OCI-LY7 (cell line): ENCODE measurements at regions not wholly inside any gene's neighbourhood (a gene's known extent, or its start where the extent isn't known, plus 50 kb on each side); places are given as distances from the start of the nearest gene placed in this dataset.

Experiments
- EZH2phosphoT487 ChIP-seq: fragments of 200-600 bp; sonication (generic); IDR thresholded peaks from 2 replicates; pipeline ENCODE4 v1.6.1; 2018; ENCODE audit warnings: low read depth, borderline replicate concordance, mild to moderate bottlenecking, mixed run types, antibody characterized with exemption, low read length, moderate library complexity, mixed read lengths
- TF ChIP-seq, protein P1 (sequence below): fragments of 200-600 bp; sonication (generic); conservative IDR thresholded peaks from 2 replicates; pipeline ENCODE4 v1.5.1; 2014; ENCODE audit warnings: mild to moderate bottlenecking, antibody characterized with exemption, low read length, moderate library complexity, mixed read lengths

DNA sequence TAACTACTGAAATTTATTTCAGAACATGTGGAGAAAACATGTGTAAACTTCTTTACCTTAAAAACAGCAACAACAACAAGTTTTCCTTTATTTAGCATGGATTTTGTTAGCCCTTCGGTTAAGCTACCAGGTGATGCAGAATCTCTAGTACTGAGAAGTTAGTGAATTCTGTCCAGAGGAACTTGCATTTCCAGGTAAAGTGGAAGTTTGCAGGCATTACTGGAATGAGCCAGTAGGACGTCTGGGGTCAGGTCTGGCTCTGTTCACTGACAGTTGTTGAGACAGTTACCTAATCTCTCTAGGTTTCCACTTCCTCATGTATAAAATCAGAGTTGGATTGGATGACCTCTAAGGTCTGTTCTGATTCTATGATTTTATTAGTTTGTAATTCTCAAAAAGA, 244.3 kb downstream of the OLFM4 start:
- TF ChIP-seq, protein P1, sequence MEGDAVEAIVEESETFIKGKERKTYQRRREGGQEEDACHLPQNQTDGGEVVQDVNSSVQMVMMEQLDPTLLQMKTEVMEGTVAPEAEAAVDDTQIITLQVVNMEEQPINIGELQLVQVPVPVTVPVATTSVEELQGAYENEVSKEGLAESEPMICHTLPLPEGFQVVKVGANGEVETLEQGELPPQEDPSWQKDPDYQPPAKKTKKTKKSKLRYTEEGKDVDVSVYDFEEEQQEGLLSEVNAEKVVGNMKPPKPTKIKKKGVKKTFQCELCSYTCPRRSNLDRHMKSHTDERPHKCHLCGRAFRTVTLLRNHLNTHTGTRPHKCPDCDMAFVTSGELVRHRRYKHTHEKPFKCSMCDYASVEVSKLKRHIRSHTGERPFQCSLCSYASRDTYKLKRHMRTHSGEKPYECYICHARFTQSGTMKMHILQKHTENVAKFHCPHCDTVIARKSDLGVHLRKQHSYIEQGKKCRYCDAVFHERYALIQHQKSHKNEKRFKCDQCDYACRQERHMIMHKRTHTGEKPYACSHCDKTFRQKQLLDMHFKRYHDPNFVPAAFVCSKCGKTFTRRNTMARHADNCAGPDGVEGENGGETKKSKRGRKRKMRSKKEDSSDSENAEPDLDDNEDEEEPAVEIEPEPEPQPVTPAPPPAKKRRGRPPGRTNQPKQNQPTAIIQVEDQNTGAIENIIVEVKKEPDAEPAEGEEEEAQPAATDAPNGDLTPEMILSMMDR = no peak
- no peak for TF ChIP-seq EZH2phosphoT487
